Skeletal muscle cell (primary cell): ENCODE measurements at regions not wholly inside any gene's neighbourhood (a gene's known extent, or its start where the extent isn't known, plus 50 kb on each side); places are given as distances from the start of the nearest gene placed in this dataset.

Experiments used
- DNase-seq: peaks from one replicate; pipeline ENCODE4 v3.0.0-alpha.2; 2010; ENCODE audit warnings: low read depth
- H3K4me3 ChIP-seq: 2 replicates; pipeline ENCODE4 v1.5.1; 2011; ENCODE audit warnings: low read depth, mild to moderate bottlenecking, control low read depth, low read length, moderate library complexity

- H3K4me3 ChIP-seq = no peak overlapping the region
- DNase-seq = peak; percentile 63
Measured at GRCh38 chr10:108789919-108790318, 1133.4 kb downstream of the XPNPEP1 start.

DNA sequence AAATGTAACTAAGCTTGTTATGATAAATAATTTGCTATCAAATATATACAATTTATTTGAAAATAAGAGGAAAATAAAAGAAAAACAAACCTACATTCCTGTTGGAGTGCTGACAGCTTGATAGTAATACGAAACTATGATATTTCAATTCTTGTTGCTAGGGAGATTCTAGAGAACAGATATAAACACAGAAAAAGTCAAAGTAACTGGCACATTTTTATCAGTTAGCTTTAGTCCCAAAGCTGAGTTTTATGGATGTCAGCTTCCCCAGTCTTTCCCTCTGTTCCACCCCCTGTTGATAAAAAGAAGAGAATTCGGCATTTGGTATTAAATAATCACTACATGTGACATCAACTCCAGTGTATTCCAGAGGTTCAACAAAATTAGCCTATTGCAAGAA is 1134.0 kb downstream of the XPNPEP1 start:
- DNase-seq = no peak
- no peak overlapping the region for H3K4me3 ChIP-seq

- no peak for DNase-seq
- H3K4me3 ChIP-seq = no peak overlapping the region
Measured at GRCh38 chr10:108788891-108789290, 1134.4 kb downstream of the XPNPEP1 start.

GRCh38 chr10:108787932-108788331 is 1135.4 kb downstream of the XPNPEP1 start:
- H3K4me3 ChIP-seq = no peak overlapping the region
- DNase-seq = peak; percentile 45

- DNase-seq = no peak
- H3K4me3 ChIP-seq = no peak overlapping the region
Measured at GRCh38 chr10:108785011-108785410, 1138.3 kb downstream of the XPNPEP1 start.

DNA sequence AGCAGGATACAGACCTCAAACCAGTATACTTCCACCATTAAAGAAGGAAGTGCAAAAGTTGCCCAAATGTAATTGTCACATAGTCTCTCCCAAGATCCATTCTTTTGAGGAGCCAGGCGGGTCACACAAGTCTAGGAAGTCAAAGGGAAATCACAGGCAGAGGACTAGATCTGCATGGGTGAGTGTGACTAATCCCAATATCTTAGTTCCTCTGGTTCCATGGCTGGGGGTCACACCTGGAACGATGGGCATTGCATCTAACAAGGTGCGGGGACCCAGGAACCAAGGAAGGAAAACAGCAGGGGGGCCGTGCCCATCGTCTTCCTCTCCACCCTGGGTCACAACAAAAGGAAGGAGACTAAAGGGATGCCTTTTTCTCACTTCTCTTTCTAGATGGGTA is 1138.8 kb downstream of the XPNPEP1 start:
- DNase-seq = no peak
- H3K4me3 ChIP-seq = no peak overlapping the region

- no peak for DNase-seq
- H3K4me3 ChIP-seq = no peak overlapping the region
Measured at GRCh38 chr10:108783897-108784296, 1139.4 kb downstream of the XPNPEP1 start.

DNA sequence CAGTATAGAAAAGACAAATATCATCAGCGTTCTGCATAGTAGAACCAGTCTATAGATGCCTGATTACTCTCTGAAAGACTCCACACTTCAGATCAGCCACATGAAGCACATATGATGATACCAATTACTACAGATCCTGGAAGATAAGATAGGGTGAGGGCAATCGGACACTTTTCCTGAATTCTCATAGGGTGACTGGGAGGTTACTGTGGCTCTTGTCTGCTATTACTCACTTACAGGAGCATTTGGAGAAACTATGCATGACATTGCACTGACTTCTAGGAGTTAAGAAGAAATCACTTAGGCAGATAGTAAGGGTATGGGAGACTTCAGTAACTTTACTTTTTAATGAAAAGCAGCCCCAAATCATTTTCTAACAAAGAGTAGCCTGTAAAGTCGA is 1140.9 kb downstream of the XPNPEP1 start:
- H3K4me3 ChIP-seq = no peak overlapping the region
- no peak for DNase-seq

GRCh38 chr10:108779501-108779900 is 1143.8 kb downstream of the XPNPEP1 start:
- no peak for DNase-seq
- H3K4me3 ChIP-seq = no peak overlapping the region

GRCh38 chr10:108775911-108776475 is 1147.3 kb downstream of the XPNPEP1 start:
- DNase-seq = no peak
- no peak overlapping the region for H3K4me3 ChIP-seq

GRCh38 chr10:108771106-108771505 is 1152.2 kb downstream of the XPNPEP1 start:
- H3K4me3 ChIP-seq = no peak overlapping the region
- DNase-seq = no peak

- H3K4me3 ChIP-seq = no peak overlapping the region
- no peak for DNase-seq
Measured at GRCh38 chr10:108765794-108766193, 1157.5 kb downstream of the XPNPEP1 start.

DNA sequence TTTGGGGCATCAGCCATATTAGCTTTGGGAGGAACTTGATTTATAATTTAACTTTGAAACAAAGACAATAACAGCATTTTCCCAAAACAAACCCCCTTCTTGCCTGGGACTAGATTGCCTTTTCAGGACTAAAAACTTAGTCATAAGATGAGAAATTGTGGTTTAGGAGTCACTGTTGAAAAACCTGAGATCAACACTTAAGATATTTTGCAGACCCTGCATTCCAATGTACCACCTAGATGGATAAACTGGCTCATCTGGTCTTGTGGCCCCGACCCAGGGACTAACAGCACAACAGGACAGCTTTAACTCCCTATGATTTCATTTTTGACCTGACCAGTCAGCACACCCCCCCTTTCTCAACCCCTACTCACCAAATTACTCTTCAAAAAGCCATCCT is 1165.4 kb downstream of the XPNPEP1 start:
- no peak for DNase-seq
- no peak overlapping the region for H3K4me3 ChIP-seq

GRCh38 chr10:108755646-108756045 is 1167.7 kb downstream of the XPNPEP1 start:
- DNase-seq = no peak
- H3K4me3 ChIP-seq = no peak overlapping the region

GRCh38 chr10:108753326-108753725 is 1170.0 kb downstream of the XPNPEP1 start:
- no peak overlapping the region for H3K4me3 ChIP-seq
- DNase-seq = no peak

- no peak for DNase-seq
- no peak overlapping the region for H3K4me3 ChIP-seq
Measured at GRCh38 chr10:108749042-108749441, 1174.3 kb downstream of the XPNPEP1 start.

- DNase-seq = peak; percentile 4
- no peak overlapping the region for H3K4me3 ChIP-seq
Measured at GRCh38 chr10:108736111-108736510, 1187.2 kb downstream of the XPNPEP1 start.

GRCh38 chr10:108735380-108735779 is 1187.9 kb downstream of the XPNPEP1 start:
- DNase-seq = peak; percentile 48
- H3K4me3 ChIP-seq = no peak overlapping the region

- H3K4me3 ChIP-seq = no peak overlapping the region
- DNase-seq = no peak
Measured at GRCh38 chr10:108721874-108722273, 1201.4 kb downstream of the XPNPEP1 start.

- no peak for DNase-seq
Measured at GRCh38 chr10:108716352-108716751, 1207.0 kb downstream of the XPNPEP1 start.

DNA sequence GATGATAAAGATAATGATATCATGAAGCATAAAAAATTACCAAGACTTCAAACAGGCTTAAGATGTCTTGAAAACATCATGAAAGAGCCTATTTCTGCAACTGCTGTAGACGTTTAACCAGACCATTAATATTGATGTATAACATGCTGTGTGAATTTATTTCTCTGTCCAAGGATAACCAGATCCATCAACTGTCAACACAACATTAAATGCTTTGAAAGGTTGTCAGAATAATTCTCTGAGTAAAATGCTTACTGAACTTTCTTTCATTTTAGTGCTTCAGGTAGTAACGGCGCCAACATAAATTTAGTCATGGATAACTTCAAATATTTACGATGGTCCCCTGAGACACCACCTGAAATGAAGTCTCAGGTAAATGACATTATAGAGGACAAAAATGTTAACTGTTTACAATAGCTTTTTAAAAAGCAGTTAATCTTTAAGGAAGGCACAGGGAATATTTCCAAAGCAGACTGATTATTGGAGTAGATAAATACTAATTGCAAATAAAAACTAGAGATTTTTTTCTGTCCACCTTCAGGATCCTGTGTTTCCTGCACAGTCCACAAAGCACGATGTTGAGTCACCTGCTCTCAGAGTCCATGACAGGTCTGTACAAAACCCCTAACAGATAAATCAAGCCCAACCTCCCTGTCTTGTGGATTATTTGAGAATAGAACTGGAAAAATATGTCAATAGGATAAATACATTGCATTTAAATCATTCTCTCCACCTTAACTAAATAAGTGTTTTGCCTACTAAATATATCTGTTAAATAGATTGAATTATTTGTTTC is 1213.2 kb downstream of the XPNPEP1 start:
- no peak overlapping the region for H3K4me3 ChIP-seq
- DNase-seq = no peak

More at GRCh38 chr10:108716352-108716751, 1207.0 kb downstream of the XPNPEP1 start:
- H3K4me3 ChIP-seq = no peak overlapping the region
